ENCODE measurements at regions not wholly inside any gene's neighbourhood (a gene's known extent, or its start where the extent isn't known, plus 50 kb on each side); places are given as distances from the start of the nearest gene placed in this dataset.

GRCh38 chr3:178480795-178481194 lies 55.4 kb upstream of the KCNMB2 start:
- Histone ChIP-seq H3K4me3 (ENCODE audit: low read length in 2 of 2) (no peak overlapping the region), H3K27me3 (ENCODE audit: control insufficient read depth in 1 of 2, insufficient read depth in 2 of 2, low read length in 2 of 2) (no peaks in the 10 kb centered on the region), H3K9ac (ENCODE audit: low read length in 2 of 2) (no peak overlapping the region), H3K9me3 (ENCODE audit: control insufficient read depth in 2 of 2, low read length in 2 of 2) (no peaks in the 10 kb centered on the region), H3K36me3 (ENCODE audit: control insufficient read depth in 2 of 2, insufficient read depth in 2 of 2, low read length in 2 of 2) (no peaks in the 10 kb centered on the region), H3K4me1 (ENCODE audit: control insufficient read depth, insufficient read depth, low read length) (no peaks in the 10 kb centered on the region), H3K27ac (ENCODE audit: low read length) (no peak overlapping the region)

- Histone ChIP-seq H3K4me3 (ENCODE audit: low read length in 2 of 2) (no peak overlapping the region), H3K9ac (ENCODE audit: low read length in 2 of 2) (no peak overlapping the region), H3K36me3 (ENCODE audit: control insufficient read depth in 2 of 2, insufficient read depth in 2 of 2, low read length in 2 of 2) (no peaks in the 10 kb centered on the region), H3K9me3 (ENCODE audit: control insufficient read depth in 2 of 2, low read length in 2 of 2) (no peaks in the 10 kb centered on the region), H3K4me1 (ENCODE audit: control insufficient read depth, insufficient read depth, low read length) (no peaks in the 10 kb centered on the region), H3K27ac (ENCODE audit: low read length) (no peak overlapping the region), H3K27me3 (ENCODE audit: control insufficient read depth in 1 of 2, insufficient read depth in 2 of 2, low read length in 2 of 2) (no peaks in the 10 kb centered on the region)
These were observed 53.3 kb upstream of the KCNMB2 start for GRCh38 chr3:178482981-178483380.

- Histone ChIP-seq H3K9ac (ENCODE audit: low read length in 2 of 2) (no peak overlapping the region), H3K9me3 (ENCODE audit: control insufficient read depth in 2 of 2, low read length in 2 of 2) (no peaks in the 10 kb centered on the region), H3K36me3 (ENCODE audit: control insufficient read depth in 2 of 2, insufficient read depth in 2 of 2, low read length in 2 of 2) (no peaks in the 10 kb centered on the region), H3K4me3 (ENCODE audit: low read length in 2 of 2) (no peak overlapping the region), H3K27ac (ENCODE audit: low read length) (no peak overlapping the region), H3K27me3 (ENCODE audit: control insufficient read depth in 1 of 2, insufficient read depth in 2 of 2, low read length in 2 of 2) (no peaks in the 10 kb centered on the region), H3K4me1 (ENCODE audit: control insufficient read depth, insufficient read depth, low read length) (no peaks in the 10 kb centered on the region)
These were observed 52.5 kb upstream of the KCNMB2 start for GRCh38 chr3:178483704-178484103.

- no peaks in the 10 kb centered on the region for H3K4me1 ChIP-seq (ENCODE audit: control insufficient read depth, insufficient read depth, low read length)
- no peak overlapping the region for H3K27ac ChIP-seq (ENCODE audit: low read length)
- no peak overlapping the region for H3K4me3 ChIP-seq (ENCODE audit: low read length in 2 of 2)
- H3K27me3 ChIP-seq (ENCODE audit: control insufficient read depth in 1 of 2, insufficient read depth in 2 of 2, low read length in 2 of 2): no peaks in the 10 kb centered on the region
- H3K9ac ChIP-seq (ENCODE audit: low read length in 2 of 2): no peak overlapping the region
- H3K9me3 ChIP-seq (ENCODE audit: control insufficient read depth in 2 of 2, low read length in 2 of 2): no peaks in the 10 kb centered on the region
- no peaks in the 10 kb centered on the region for H3K36me3 ChIP-seq (ENCODE audit: control insufficient read depth in 2 of 2, insufficient read depth in 2 of 2, low read length in 2 of 2)
These were observed 50.5 kb upstream of the KCNMB2 start for GRCh38 chr3:178485756-178486155.

Data from stomach smooth muscle (tissue), 2 donors.